H1 (cell line): ENCODE measurements at regions not wholly inside any gene's neighbourhood (a gene's known extent, or its start where the extent isn't known, plus 50 kb on each side); places are given as distances from the start of the nearest gene placed in this dataset.

ENCODE experiments used
- CTCF ChIA-PET: fragments of 300-600 bp; sonication (Branson Sonifier 250); formaldehyde crosslinking; loops from one replicate; lab custom pipeline; 2021; ENCODE audit not compliant: partially characterized antibody; lab: Charles Lee
- POLR2A ChIA-PET: fragments of 300-600 bp; sonication (Branson Sonifier 250); formaldehyde crosslinking; loops from one replicate; lab custom pipeline; 2021; ENCODE audit warnings: inconsistent platforms; ENCODE audit not compliant: partially characterized antibody; lab: Charles Lee
- DNase-seq, 2 experiments: peaks; one replicate each; pipeline versions ENCODE4 v3.0.0 to v3.0.0-alpha.2; 2010 to 2022; ENCODE audit warnings: low spot score in 2 of 2, low read depth in 1 of 2, mixed read lengths in 1 of 2
- FAIRE-seq: peaks from 2 replicates; lab custom pipeline; 2011; peaks lifted over from hg19 to GRCh38; lab: Jason Lieb, UNC
- H2AFZ ChIP-seq: 2 replicates; pipeline ENCODE4 v1.8.1; 2012; ENCODE audit warnings: low read length, inconsistent platforms
- H2AK5ac ChIP-seq: 2 replicates; pipeline ENCODE4 v1.6.1; 2013; ENCODE audit warnings: low read depth, low read length
- H2BK120ac ChIP-seq: replicated peaks from 2 replicates; pipeline ENCODE3; 2013; ENCODE audit warnings: low read depth, low read length, inconsistent platforms
- H2BK12ac ChIP-seq: 2 replicates; pipeline ENCODE4 v1.6.1; 2013; ENCODE audit warnings: low read depth, low read length
- H2BK15ac ChIP-seq: 2 replicates; pipeline ENCODE4 v1.6.1; 2013; ENCODE audit warnings: low read length
- H2BK20ac ChIP-seq: 2 replicates; pipeline ENCODE4 v1.6.1; 2013; ENCODE audit warnings: low read length
- H2BK5ac ChIP-seq: 2 replicates; pipeline ENCODE4 v1.6.1; 2013; ENCODE audit warnings: low read depth, low read length
- H3K14ac ChIP-seq: 2 replicates; pipeline ENCODE4 v1.6.1; 2013; ENCODE audit warnings: inconsistent platforms; ENCODE audit not compliant: insufficient read length
- H3K18ac ChIP-seq: 2 replicates; pipeline ENCODE4 v1.6.1; 2013; ENCODE audit warnings: low read length; ENCODE audit errors: extremely low read depth
- H3K23ac ChIP-seq: 2 replicates; pipeline ENCODE4 v1.6.1; 2013; ENCODE audit warnings: inconsistent platforms; ENCODE audit not compliant: insufficient read length
- H3K23me2 ChIP-seq: 2 replicates; pipeline ENCODE4 v1.6.1; 2013; ENCODE audit warnings: low read depth, low read length
- H3K27ac ChIP-seq: 2 replicates; pipeline ENCODE4 v1.6.1; 2011; ENCODE audit warnings: low read depth, low read length, inconsistent platforms
- H3K27me3 ChIP-seq, 4 experiments: replicated peaks in 1 of 4; 1 replicate in 1 of 4; 2 replicates in 3 of 4; pipeline versions ENCODE4 v1.6.1 to v1.8.1; 2011 to 2013; ENCODE audit warnings: low read length in 3 of 4, mild to moderate bottlenecking in 3 of 4, inconsistent platforms in 2 of 4, mixed read lengths in 2 of 4, moderate library complexity in 1 of 4; ENCODE audit not compliant: control insufficient read depth in 3 of 4, insufficient read depth in 3 of 4; ENCODE audit errors: extremely low read depth in 1 of 4
- H3K36me3 ChIP-seq, 4 experiments: 2 replicates each; pipeline versions ENCODE4 v1.6.1 to v1.8.1; 2011 to 2013; ENCODE audit warnings: mild to moderate bottlenecking in 4 of 4, low read length in 3 of 4, moderate library complexity in 2 of 4, control low read depth in 1 of 4, inconsistent platforms in 1 of 4; ENCODE audit not compliant: insufficient read depth in 4 of 4, control insufficient read depth in 2 of 4
- H3K4ac ChIP-seq: replicated peaks from 2 replicates; pipeline ENCODE3; 2013; ENCODE audit warnings: low read length, low read depth, mixed read lengths, inconsistent platforms; ENCODE audit not compliant: insufficient read length
- H3K4me1 ChIP-seq, 4 experiments: replicated peaks in 1 of 4; 1 replicate in 1 of 4; 2 replicates in 3 of 4; pipeline versions ENCODE4 v1.6.1 to v1.8.1; 2011 to 2013; ENCODE audit warnings: low read length in 3 of 4, inconsistent platforms in 2 of 4, mixed read lengths in 1 of 4; ENCODE audit not compliant: insufficient read depth in 4 of 4, control insufficient read depth in 3 of 4
- H3K4me2 ChIP-seq, 2 experiments: 2 replicates each; pipeline versions ENCODE4 v1.6.1 to v1.8.1; 2011 to 2013; ENCODE audit warnings: low read depth in 2 of 2, low read length in 2 of 2, control low read depth in 1 of 2, inconsistent platforms in 1 of 2, mild to moderate bottlenecking in 1 of 2; ENCODE audit not compliant: insufficient read depth in 1 of 2
- H3K4me3 ChIP-seq, 4 experiments: fragments of 200-600, 300-600 bp in 1 of 4; sonication (generic), shearing (Covaris generic), sonication (Bioruptor Twin) in 1 of 4; 2 replicates each; pipeline versions ENCODE4 v1.5.1 to v1.8.1; 2011 to 2016; ENCODE audit warnings: low read length in 4 of 4, low read depth in 3 of 4, control low read depth in 2 of 4, inconsistent platforms in 2 of 4, mild to moderate bottlenecking in 2 of 4, mixed read lengths in 1 of 4, moderate library complexity in 1 of 4; ENCODE audit not compliant: insufficient read depth in 2 of 4; ENCODE audit errors: extremely low read depth in 1 of 4
- H3K56ac ChIP-seq: replicated peaks from 2 replicates; pipeline ENCODE3; 2013; ENCODE audit warnings: low read depth, mild to moderate bottlenecking, mixed read lengths, low read length, inconsistent platforms; ENCODE audit not compliant: insufficient read length
- H3K79me1 ChIP-seq: 2 replicates; pipeline ENCODE4 v1.6.1; 2013; ENCODE audit warnings: low read depth, low read length, control low read depth
- H3K79me2 ChIP-seq, 2 experiments: 2 replicates each; pipeline versions ENCODE4 v1.6.1 to v1.8.1; 2012 to 2013; ENCODE audit warnings: low read length in 2 of 2, mild to moderate bottlenecking in 2 of 2, inconsistent platforms in 1 of 2; ENCODE audit not compliant: insufficient read depth in 2 of 2, control insufficient read depth in 1 of 2
- H3K9ac ChIP-seq, 4 experiments: replicated peaks in 1 of 4; 1 replicate in 1 of 4; 2 replicates in 3 of 4; pipeline versions ENCODE4 v1.6.1 to v1.8.1; 2011 to 2013; ENCODE audit warnings: low read depth in 3 of 4, low read length in 3 of 4, control low read depth in 2 of 4, mild to moderate bottlenecking in 2 of 4, moderate library complexity in 2 of 4, inconsistent platforms in 1 of 4; ENCODE audit errors: extremely low read depth in 1 of 4
- H3K9me3 ChIP-seq, 2 experiments: 2 replicates each; pipeline versions ENCODE4 v1.6.1 to v1.8.1; 2012 to 2013; ENCODE audit warnings: mild to moderate bottlenecking in 2 of 2, moderate library complexity in 2 of 2, control low read depth in 1 of 2, inconsistent platforms in 1 of 2, low read depth in 1 of 2, low read length in 1 of 2, mixed read lengths in 1 of 2; ENCODE audit not compliant: insufficient read depth in 2 of 2
- H4K20me1 ChIP-seq, 2 experiments: replicated peaks in 1 of 2; 2 replicates each; pipeline versions ENCODE3 to v1.8.1; 2011 to 2013; ENCODE audit warnings: inconsistent platforms in 2 of 2, low read length in 2 of 2, mild to moderate bottlenecking in 1 of 2; ENCODE audit not compliant: insufficient read depth in 2 of 2, control insufficient read depth in 1 of 2
- H4K5ac ChIP-seq: 2 replicates; pipeline ENCODE4 v1.6.1; 2013; ENCODE audit warnings: low read length, low read depth, mixed read lengths, inconsistent platforms; ENCODE audit not compliant: insufficient read length
- H4K8ac ChIP-seq: 2 replicates; pipeline ENCODE4 v1.8.0; 2013; ENCODE audit warnings: mild to moderate bottlenecking, moderate library complexity, low read length, inconsistent platforms; ENCODE audit not compliant: insufficient read depth; ENCODE audit errors: extremely low read depth
- H4K91ac ChIP-seq: replicated peaks from 2 replicates; pipeline ENCODE3; 2013; ENCODE audit warnings: low read length, mixed read lengths, inconsistent platforms; ENCODE audit not compliant: insufficient read length
- HDAC6 ChIP-seq: IDR thresholded peaks from one replicate; pipeline ENCODE4 v1.7.1; 2012; ENCODE audit warnings: low read depth, mild to moderate bottlenecking, inconsistent platforms, low read length, moderate library complexity
- NRF1 ChIP-seq: IDR thresholded peaks from 2 replicates; pipeline ENCODE4 v1.6.1; 2011; ENCODE audit warnings: mild to moderate bottlenecking, low read depth, low read length, improper control_type of control experiment
- TBP ChIP-seq: IDR thresholded peaks from 2 replicates; pipeline ENCODE4 v1.6.1; 2011; ENCODE audit warnings: low read depth, low read length, improper control_type of control experiment
- WGBS, 2 experiments: shearing (Covaris generic) in 1 of 2; methylation state at CpG; one replicate each; pipeline versions ENCODE4 v1.1.6 to v1.1.7; 2013 to 2015; ENCODE audit warnings: low lambda C conversion rate in 2 of 2, mixed read lengths in 2 of 2, inconsistent platforms in 1 of 2, low coverage in 1 of 2, missing lambda C conversion rate in 1 of 2; ENCODE audit not compliant: insufficient replicate concordance in 2 of 2, insufficient coverage in 1 of 2, insufficient read length in 1 of 2; ENCODE audit errors: extremely low coverage in 1 of 2, missing lambda C conversion rate in 1 of 2; 5-methylcytosine and 5-hydroxymethylcytosine counted together

DNA sequence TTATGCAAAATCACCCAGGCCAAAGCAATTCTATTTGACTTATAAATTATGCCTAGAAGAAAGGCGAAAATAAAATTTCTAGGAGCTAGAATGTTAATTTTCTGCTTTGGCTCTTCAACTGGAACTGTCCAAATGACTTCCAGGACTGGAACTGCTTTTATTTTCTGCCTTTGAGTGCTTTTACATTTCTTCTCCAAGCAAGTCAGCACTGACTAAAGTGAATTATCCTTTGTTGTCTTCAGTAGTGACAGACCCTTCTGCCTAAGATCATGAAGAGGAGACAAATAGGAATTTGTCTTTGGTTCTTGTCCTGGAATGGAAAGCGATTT, 255.9 kb downstream of the DNAJB9 start:
- H3K27ac ChIP-seq, result no peak overlapping the region
- 87% methylated on average over 2 of the region's 2 CpGs; no CpG with 5 or more reads in 1 of the 2 experiments for WGBS, 2 experiments
- H2AFZ ChIP-seq, result no peak overlapping the region
- H3K27me3 ChIP-seq, result no peaks in the 10 kb centered on the region
- CTCF ChIA-PET, result interaction anchor here (1.9 kb wide), 1 partner anchor 20 kb away, joined by 5 read pairs; no protein-coding TSS in a partner anchor
- H3K9me3 ChIP-seq, result no peaks in the 10 kb centered on the region
- H2BK120ac ChIP-seq, result no peak overlapping the region
- H3K36me3 ChIP-seq, result no peaks in the 10 kb centered on the region
- H3K4ac ChIP-seq, result no peak overlapping the region
- H3K4me3 ChIP-seq, result no peak overlapping the region
- H2BK5ac ChIP-seq, result no peak overlapping the region
- H3K18ac ChIP-seq, result no peak overlapping the region
- no peak overlapping the region for H2BK12ac ChIP-seq
- no peak overlapping the region for H4K5ac ChIP-seq
- no peak overlapping the region for H2AK5ac ChIP-seq
- H3K79me2 ChIP-seq, result no peaks in the 10 kb centered on the region
- no peaks in the 10 kb centered on the region for H3K79me1 ChIP-seq
- no peak overlapping the region for H3K9ac ChIP-seq
- H3K4me1 ChIP-seq, result no peaks in the 10 kb centered on the region
- H4K8ac ChIP-seq, result no peak overlapping the region
- FAIRE-seq, result no peak
- H3K14ac ChIP-seq, result no peak overlapping the region
- no peaks in the 10 kb centered on the region for H4K20me1 ChIP-seq
- H2BK20ac ChIP-seq, result no peak overlapping the region
- TF ChIP-seq NRF1 (no peak), TBP (no peak), HDAC6 (no peak)
- TF ChIP-seq, all 59 proteins: peak for 0
- Histone ChIP-seq H2BK15ac (no peak overlapping the region), H3K23ac (no peak overlapping the region), H3K4me2 (no peak overlapping the region), H4K91ac (no peak overlapping the region), H3K23me2 (no peaks in the 10 kb centered on the region), H3K56ac (no peak overlapping the region)
- no peak for DNase-seq
- POLR2A ChIA-PET, result no interaction called here
